ENCODE measurements at regions not wholly inside any gene's neighbourhood (a gene's known extent, or its start where the extent isn't known, plus 50 kb on each side); places are given as distances from the start of the nearest gene placed in this dataset.
"Not testable (repeated sequence)": the region's sequence is repeated elsewhere in the genome, so short reads cannot be mapped to it uniquely, and the experiment has no call there.

GRCh38 chr14:106410229-106410628 lies 883.8 kb downstream of the TMEM121 start:
- DNase-seq (ENCODE audit: low spot score): not testable (repeated sequence)

- no peak for DNase-seq (ENCODE audit: low spot score)
These were observed 888.1 kb downstream of the TMEM121 start for GRCh38 chr14:106414464-106414863.

DNA sequence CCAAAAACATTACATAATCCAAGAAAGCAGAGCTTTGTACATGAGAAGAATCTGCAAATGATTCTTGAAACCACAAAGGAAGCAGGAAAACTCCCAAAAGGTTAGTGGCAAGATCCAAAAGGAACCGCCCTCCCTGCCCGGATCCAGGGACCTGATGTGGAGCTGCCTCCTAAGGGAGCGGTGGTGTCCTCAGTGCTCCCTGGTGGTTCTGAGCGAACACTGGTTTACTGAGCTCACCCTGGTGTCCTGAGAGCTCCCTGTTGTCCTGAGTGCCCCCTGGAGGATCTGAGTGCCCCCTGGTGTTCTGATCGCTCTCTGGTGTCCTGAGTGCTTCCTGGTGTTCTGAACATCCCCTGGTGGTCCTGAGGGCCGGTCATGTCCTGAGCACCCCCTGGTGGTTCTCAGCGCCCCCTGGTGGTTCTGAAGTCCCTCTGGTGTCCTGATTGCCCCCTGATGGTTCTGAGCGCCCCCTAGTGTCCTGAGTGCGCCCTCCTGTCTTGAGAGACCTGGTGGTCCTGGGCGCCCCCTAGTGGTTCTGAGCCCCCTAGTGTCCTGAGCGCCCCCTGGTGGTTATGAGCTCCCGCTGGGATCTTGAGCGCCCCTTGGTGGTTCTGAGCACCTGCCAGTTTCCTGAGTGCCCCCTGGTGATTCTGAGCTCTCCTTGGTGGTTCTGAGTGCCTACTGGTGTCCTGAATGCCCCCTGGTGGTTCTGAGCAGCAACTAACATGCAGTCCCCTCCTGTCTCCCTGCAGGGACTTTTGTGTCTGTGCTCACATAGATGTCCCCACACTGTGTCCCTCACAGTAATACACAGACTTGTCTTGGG lies 891.1 kb downstream of the TMEM121 start:
- DNase-seq (ENCODE audit: low spot score): peak; percentile 2

DNA sequence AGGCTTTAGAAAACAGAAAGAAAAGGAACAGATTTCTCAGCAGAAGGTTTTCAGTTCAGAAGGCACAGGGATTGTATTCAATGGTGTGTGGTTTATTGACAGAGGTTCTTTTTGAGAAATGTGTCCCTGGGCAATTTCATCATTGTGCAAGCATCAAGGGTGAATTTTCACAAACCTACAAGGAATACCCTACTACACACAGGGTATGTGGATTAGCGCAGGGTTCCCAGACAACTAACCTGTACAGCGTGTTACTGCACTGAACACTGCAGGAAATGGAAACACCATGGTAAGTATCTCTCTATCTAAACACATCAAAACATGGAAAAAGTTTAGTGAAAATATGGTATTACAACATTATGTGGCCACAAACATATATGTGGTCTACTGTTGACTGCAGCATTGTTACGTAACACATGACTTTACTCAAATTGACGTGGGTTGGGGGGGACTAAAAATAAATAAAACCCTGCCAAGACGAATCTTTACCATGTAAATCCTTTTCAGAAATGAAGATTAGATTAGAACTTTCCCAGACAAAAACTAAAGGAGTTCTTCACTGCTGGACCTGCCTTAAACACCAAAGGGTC lies 893.1 kb downstream of the TMEM121 start:
- no peak for DNase-seq (ENCODE audit: low spot score)

DNA sequence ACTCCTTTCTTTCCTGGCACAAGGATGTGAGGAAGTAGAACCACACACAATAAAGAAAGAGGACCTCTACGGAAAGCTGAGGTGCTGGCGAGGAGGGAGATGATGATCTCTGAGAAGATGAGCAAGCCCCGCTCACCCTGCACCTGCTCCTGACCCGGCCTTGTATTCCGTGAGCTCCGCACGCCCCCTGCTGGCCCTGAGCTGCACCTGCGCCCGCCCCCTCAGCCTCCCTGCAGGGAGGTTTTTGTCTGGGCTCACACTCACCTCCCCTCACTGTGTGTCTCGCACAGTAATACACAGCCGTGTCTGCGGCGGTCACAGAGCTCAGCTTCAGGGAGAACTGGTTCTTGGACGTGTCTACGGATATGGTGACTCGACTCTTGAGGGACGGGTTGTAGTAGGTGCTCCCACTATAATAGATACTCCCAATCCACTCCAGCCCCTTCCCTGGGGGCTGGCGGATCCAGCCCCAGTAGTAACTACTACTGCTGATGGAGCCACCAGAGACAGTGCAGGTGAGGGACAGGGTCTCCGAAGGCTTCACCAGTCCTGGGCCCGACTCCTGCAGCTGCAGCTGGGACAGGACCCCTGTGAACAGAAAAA lies 895.1 kb downstream of the TMEM121 start:
- not testable (repeated sequence) for DNase-seq (ENCODE audit: low spot score)

GRCh38 chr14:106422066-106422465 lies 895.7 kb downstream of the TMEM121 start:
- no peak for DNase-seq (ENCODE audit: low spot score)

DNA sequence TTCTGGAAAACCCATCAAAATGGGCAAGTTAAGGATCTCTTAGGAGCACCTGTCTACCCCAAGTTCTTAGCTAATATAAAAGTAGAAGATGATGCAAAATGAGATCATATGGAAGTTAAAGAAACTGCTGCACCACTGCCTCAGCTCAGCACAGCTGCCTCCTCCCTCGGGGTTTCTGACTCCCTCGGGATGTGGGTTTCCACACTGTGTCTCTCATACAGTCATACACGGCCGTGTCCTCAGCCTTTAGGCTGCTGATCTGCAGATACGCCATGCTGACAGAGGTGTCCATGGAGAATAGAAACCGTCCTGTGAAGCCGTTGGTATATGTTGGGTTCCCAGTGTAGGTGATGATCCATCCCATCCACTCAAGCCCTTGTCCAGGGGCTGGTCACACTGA lies 898.8 kb downstream of the TMEM121 start:
- not testable (repeated sequence) for DNase-seq (ENCODE audit: low spot score)

DNA sequence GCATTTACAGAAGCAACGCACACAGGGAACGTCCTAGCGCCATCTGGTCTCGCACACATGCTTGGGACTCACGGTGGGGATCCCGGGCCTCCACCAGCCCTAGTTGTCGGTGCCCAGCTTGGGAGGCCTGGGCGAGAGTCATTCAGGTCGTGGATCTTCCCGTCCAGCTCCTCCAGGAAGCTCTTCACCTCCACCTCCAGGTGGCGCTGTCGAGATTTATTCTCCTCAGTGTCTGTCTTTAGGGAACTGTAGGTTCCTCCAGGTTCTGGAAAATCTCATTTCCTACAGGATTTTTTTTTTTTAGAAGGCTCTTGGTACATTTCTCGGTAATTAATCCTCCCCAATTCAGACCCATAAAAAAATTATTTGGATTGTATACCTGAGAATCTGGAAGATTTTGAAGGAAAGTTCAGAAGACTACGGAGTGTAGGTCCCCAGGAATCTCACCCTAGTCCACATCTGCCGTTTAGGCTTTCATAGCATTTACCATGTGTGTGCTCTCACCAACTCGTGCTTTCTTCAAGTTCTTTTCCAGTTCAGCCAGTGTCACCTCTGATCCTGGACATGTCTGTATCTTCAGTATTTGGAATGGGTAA lies 910.0 kb downstream of the TMEM121 start:
- DNase-seq (ENCODE audit: low spot score): peak; percentile 4

- DNase-seq (ENCODE audit: low spot score): no peak
These were observed 916.5 kb downstream of the TMEM121 start for GRCh38 chr14:106442857-106443256.

DNA sequence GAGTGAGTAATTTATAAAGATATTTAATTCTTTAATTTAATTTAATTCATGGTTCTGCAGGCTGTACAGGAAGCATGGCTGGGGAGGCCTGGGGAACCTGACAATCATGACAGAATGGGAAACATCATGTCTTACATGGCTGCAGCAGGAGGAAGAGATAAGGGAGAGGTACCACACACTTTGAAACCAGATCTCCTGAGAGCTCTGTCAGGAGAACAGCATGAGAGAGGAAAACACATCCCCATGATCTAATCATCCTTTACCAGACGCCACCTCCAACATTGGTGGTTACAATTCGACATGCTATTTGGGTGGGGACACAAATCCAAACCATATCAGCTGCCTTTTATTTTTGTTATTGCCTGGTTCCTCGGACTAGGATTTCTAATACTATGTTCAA lies 928.6 kb downstream of the TMEM121 start:
- no peak for DNase-seq (ENCODE audit: low spot score)

- peak; percentile 14 for DNase-seq (ENCODE audit: low spot score)
These were observed 933.8 kb downstream of the TMEM121 start for GRCh38 chr14:106459971-106460730.

GRCh38 chr14:106460916-106461315 lies 934.5 kb downstream of the TMEM121 start:
- no peak for DNase-seq (ENCODE audit: low spot score)

GRCh38 chr14:106466483-106466882 lies 940.1 kb downstream of the TMEM121 start:
- DNase-seq (ENCODE audit: low spot score): not testable (repeated sequence)

GRCh38 chr14:106468869-106469268 lies 942.5 kb downstream of the TMEM121 start:
- not testable (repeated sequence) for DNase-seq (ENCODE audit: low spot score)

GRCh38 chr14:106470028-106470427 lies 943.6 kb downstream of the TMEM121 start:
- not testable (repeated sequence) for DNase-seq (ENCODE audit: low spot score)

DNA sequence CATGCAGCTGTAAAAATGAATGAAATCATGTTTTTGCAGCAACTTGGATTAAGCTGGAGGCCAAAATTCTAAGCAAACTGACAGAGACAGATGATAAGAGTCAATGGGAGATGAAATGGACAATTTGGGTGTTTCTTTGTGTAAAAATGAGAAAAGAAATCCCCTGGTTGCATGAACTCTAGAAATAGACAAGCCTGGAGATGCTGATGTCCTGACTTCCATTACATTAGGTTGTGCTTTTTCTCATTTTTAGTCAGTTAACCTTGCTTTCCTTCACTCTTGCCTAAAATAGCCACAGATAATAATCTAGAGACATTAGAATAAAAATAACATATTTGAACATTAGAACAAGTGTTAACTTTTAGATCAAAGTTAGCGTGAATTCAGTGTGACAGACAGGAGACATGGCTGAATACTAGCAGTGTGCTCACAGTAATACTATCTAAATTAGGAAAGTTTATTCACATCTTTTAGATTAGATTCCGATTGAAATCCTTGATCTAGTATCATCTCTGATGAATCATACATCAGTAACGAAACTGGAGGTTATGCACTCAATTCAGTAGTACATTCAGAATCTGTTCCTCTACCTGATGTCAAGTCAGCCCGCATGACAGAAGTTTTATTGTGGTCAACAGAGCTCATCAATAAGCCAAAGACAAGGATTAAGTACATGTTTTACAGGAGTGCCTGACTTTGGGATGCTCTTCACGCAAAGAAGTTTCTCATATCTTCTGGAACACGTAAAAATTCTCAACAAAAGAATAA lies 948.1 kb downstream of the TMEM121 start:
- DNase-seq (ENCODE audit: low spot score): not testable (repeated sequence)

DNA sequence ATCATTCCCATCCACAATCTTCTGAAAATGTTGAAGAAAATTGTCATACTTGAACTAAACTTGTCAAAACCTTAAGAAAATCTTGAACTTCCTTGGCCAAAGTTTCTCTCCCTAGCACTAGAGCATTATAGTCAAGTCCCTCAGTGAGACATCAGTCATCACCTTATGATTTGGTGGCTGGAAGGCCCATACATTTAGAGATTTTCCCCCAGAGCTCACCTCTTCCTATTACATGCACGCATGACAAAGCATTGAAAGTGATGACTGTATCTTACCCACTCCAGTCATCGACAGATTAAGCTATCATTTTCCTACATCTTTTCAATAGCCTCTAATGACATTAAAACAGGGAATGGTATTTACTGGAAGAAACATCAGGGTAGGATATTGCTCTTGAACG lies 948.8 kb downstream of the TMEM121 start:
- not testable (repeated sequence) for DNase-seq (ENCODE audit: low spot score)

DNA sequence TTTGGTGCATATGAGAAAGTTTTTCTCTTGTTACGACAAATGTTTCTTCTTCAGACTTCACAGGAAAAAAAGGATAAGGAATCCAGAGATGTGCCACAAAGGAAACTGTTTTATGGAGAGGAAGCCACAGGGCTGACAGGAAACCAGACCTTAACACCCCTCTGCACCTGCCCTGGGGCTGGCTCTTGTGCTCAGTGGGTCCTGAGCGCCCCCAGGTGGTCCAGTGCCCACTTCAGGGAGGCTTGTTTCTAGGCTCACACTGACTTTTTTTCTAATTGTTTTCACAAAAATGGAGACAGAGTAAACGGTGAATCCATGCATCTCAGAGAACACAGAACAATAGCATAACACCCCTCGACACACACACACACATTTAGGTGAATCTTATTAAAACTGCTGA lies 951.2 kb downstream of the TMEM121 start:
- DNase-seq (ENCODE audit: low spot score): not testable (repeated sequence)

DNA sequence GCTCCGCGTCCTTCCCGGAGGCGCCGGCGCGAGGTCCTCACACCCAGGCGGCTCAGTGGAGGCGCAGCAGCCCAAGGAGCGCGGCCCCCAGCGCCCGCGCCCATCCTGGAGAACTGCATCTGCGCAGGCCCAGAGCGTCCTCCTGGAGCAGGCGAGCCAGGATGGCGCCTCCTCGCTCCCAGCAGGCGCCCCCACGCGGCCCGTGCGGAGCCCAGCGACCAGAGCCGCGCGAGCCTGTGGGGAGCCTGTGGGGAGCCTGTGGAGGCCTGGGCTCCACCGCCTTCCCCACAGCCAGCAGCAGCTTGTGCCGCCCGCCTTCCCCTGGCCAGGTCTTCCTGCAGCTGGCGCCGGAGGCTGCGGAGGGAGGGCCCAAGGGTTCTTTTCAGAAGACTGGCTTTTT lies 953.9 kb downstream of the TMEM121 start:
- DNase-seq (ENCODE audit: low spot score): not testable (repeated sequence)

GRCh38 chr14:106482213-106482612 lies 955.8 kb downstream of the TMEM121 start:
- not testable (repeated sequence) for DNase-seq (ENCODE audit: low spot score)

DNA sequence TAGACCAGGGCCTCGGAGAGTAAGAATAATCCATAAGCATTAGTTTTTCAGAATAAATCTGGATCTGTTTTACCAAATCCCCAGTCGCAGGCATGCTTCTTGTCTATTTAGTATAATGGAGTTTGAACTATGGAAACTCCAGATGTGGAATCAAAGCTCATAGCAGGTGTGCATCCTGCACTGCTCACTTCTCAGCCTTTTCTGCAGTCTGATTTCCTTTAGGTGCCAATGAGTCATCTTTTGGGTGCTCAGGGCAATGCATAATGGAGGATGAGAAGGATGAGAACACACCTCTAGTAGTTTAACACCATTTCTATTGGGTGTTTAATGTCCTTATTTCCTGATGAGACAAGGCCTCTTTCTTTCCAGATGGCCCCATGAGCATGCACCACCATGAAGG lies 961.2 kb downstream of the TMEM121 start:
- DNase-seq (ENCODE audit: low spot score): no peak
